Neural cell (in vitro differentiated cells): ENCODE measurements at regions not wholly inside any gene's neighbourhood (a gene's known extent, or its start where the extent isn't known, plus 50 kb on each side); places are given as distances from the start of the nearest gene placed in this dataset.

Experiments
- CTCF ChIP-seq: fragments of 450-650 bp; IDR thresholded peaks from 2 replicates; pipeline ENCODE4 v1.5.1; 2014; ENCODE audit warnings: antibody characterized with exemption, mild to moderate bottlenecking, moderate library complexity; ENCODE audit not compliant: poor library complexity, severe bottlenecking
- EP300 ChIP-seq: fragments of 450-650 bp; conservative IDR thresholded peaks from 2 replicates; pipeline ENCODE4 v1.6.1; 2014; ENCODE audit warnings: antibody characterized with exemption, mild to moderate bottlenecking, moderate library complexity; ENCODE audit not compliant: poor library complexity, severe bottlenecking
- EZH2 ChIP-seq: fragments of 200-600, 300-800 bp; shearing (Covaris generic), sonication (generic); IDR thresholded peaks from 2 replicates; pipeline ENCODE4 v1.6.1; 2014; ENCODE audit warnings: antibody characterized with exemption, low read length, borderline replicate concordance, mild to moderate bottlenecking; ENCODE audit not compliant: insufficient read depth, poor library complexity, severe bottlenecking
- MXI1 ChIP-seq: fragments of 450-650 bp; conservative IDR thresholded peaks from 2 replicates; pipeline ENCODE4 v1.6.1; 2014; ENCODE audit warnings: antibody characterized with exemption, mild to moderate bottlenecking; ENCODE audit not compliant: poor library complexity, severe bottlenecking
- POLR2AphosphoS5 ChIP-seq: IDR thresholded peaks from 2 replicates; pipeline ENCODE4 v1.6.1; 2012
- RAD21 ChIP-seq: fragments of 450-650 bp; conservative IDR thresholded peaks from 2 replicates; pipeline ENCODE4 v1.6.1; 2014; ENCODE audit warnings: antibody characterized with exemption, mild to moderate bottlenecking, moderate library complexity
- TAF1 ChIP-seq: IDR thresholded peaks from 2 replicates; pipeline ENCODE4 v1.6.1; 2012; ENCODE audit warnings: low read depth
- TF ChIP-seq, protein P1 (sequence below): IDR thresholded peaks from 2 replicates; pipeline ENCODE4 v1.6.1; 2012; ENCODE audit warnings: borderline replicate concordance

DNA sequence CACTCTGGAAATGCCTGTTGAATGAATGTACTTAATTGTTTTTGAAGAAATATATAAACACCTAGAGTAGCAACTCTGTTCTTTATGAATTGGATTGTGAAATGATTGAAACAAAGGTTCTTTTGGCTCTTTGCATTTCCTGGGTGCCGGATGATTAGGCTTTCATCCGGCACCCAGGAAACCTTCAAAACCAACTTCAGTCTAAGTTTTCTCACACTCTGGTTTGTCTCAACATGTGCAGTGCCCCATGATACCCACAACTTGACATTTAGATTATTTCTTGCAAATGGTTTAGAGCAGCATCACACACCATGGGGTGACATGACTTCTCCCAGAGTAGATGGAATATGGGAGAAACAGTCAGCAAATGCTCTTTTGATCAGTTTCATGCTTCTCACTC, 354.9 kb downstream of the BARHL2 start:
- TF ChIP-seq TAF1 (no peak), EZH2 (no peak), CTCF (no peak), POLR2AphosphoS5 (no peak), EP300 (no peak), RAD21 (no peak), MXI1 (no peak)
- TF ChIP-seq, protein P1, sequence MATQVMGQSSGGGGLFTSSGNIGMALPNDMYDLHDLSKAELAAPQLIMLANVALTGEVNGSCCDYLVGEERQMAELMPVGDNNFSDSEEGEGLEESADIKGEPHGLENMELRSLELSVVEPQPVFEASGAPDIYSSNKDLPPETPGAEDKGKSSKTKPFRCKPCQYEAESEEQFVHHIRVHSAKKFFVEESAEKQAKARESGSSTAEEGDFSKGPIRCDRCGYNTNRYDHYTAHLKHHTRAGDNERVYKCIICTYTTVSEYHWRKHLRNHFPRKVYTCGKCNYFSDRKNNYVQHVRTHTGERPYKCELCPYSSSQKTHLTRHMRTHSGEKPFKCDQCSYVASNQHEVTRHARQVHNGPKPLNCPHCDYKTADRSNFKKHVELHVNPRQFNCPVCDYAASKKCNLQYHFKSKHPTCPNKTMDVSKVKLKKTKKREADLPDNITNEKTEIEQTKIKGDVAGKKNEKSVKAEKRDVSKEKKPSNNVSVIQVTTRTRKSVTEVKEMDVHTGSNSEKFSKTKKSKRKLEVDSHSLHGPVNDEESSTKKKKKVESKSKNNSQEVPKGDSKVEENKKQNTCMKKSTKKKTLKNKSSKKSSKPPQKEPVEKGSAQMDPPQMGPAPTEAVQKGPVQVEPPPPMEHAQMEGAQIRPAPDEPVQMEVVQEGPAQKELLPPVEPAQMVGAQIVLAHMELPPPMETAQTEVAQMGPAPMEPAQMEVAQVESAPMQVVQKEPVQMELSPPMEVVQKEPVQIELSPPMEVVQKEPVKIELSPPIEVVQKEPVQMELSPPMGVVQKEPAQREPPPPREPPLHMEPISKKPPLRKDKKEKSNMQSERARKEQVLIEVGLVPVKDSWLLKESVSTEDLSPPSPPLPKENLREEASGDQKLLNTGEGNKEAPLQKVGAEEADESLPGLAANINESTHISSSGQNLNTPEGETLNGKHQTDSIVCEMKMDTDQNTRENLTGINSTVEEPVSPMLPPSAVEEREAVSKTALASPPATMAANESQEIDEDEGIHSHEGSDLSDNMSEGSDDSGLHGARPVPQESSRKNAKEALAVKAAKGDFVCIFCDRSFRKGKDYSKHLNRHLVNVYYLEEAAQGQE = no peak
